ENCODE measurements at regions not wholly inside any gene's neighbourhood (a gene's known extent, or its start where the extent isn't known, plus 50 kb on each side); places are given as distances from the start of the nearest gene placed in this dataset.

GRCh38 chr9:135394699-135395645, 84.6 kb upstream of the PPP1R26 start:
- Mint-ChIP-seq H3K27ac (ENCODE audit: unreplicated experiment) (no peak overlapping the region), H3K9me3 (ENCODE audit: unreplicated experiment) (peaks cover 23% of the 10 kb centered on the region), H3K27me3 (ENCODE audit: insufficient read depth, unreplicated experiment) (no peaks in the 10 kb centered on the region), H3K36me3 (ENCODE audit: insufficient read depth, unreplicated experiment) (peaks cover 5% of the 10 kb centered on the region), H3K4me3 (ENCODE audit: unreplicated experiment) (no peak overlapping the region), H3K4me1 (ENCODE audit: low read depth, unreplicated experiment) (no peaks in the 10 kb centered on the region)
- Histone ChIP-seq H3K27me3 (replicated peaks; ENCODE audit: control insufficient read depth, insufficient read depth, low read length) (no peaks in the 10 kb centered on the region), H3K36me3 (ENCODE audit: control insufficient read depth, insufficient read depth, low read length) (no peaks in the 10 kb centered on the region), H3K4me3 (ENCODE audit: low read depth, low read length) (no peak overlapping the region), H3K9me3 (peaks cover 25% of the 10 kb centered on the region), H3K4me1 (no peaks in the 10 kb centered on the region)
- intact Hi-C loops (cut with micrococcal nuclease; ENCODE audit: unreplicated experiment), result no loop called here
- DNase-seq, result no peak
- CTCF ChIA-PET, result no interaction called here
- BruUV-seq (replicated peaks), result no TSS peak
- TF ChIP-seq, protein P1, sequence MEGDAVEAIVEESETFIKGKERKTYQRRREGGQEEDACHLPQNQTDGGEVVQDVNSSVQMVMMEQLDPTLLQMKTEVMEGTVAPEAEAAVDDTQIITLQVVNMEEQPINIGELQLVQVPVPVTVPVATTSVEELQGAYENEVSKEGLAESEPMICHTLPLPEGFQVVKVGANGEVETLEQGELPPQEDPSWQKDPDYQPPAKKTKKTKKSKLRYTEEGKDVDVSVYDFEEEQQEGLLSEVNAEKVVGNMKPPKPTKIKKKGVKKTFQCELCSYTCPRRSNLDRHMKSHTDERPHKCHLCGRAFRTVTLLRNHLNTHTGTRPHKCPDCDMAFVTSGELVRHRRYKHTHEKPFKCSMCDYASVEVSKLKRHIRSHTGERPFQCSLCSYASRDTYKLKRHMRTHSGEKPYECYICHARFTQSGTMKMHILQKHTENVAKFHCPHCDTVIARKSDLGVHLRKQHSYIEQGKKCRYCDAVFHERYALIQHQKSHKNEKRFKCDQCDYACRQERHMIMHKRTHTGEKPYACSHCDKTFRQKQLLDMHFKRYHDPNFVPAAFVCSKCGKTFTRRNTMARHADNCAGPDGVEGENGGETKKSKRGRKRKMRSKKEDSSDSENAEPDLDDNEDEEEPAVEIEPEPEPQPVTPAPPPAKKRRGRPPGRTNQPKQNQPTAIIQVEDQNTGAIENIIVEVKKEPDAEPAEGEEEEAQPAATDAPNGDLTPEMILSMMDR (IDR thresholded peaks at IDR 0.05; ENCODE audit: insufficient read depth in 1 of 2, low read depth in 1 of 2, low read length in 1 of 2, severe bottlenecking in 1 of 2, unreplicated experiment in 1 of 2), result no peak
- POLR2A ChIA-PET, result no interaction called here

DNA sequence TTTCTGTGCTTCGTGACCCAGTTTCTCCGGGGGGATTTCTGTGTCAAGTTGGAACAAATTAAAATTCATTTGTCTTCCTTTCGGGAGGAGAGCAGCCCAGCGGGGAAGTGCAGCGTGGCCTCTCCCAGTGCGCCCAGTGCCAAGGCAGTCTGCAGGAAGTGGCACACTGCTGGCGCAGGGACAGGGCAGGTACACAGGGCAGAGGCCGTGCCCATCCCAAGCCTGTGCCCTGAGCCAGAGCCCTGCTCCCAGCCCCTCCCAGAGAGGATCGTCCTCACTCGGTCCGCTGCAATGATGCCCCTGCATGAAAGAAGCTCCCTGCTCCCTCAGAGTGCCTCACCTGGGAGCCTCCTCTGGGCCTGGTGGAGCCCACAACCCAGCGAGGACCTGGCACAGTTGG, 82.4 kb upstream of the PPP1R26 start:
- Histone ChIP-seq H3K4me3 (ENCODE audit: low read depth, low read length) (no peak overlapping the region), H3K36me3 (ENCODE audit: control insufficient read depth, insufficient read depth, low read length) (no peaks in the 10 kb centered on the region), H3K27me3 (replicated peaks; ENCODE audit: control insufficient read depth, insufficient read depth, low read length) (no peaks in the 10 kb centered on the region), H3K9me3 (peaks cover 25% of the 10 kb centered on the region), H3K4me1 (no peaks in the 10 kb centered on the region)
- TF ChIP-seq, protein P1 (IDR thresholded peaks at IDR 0.05; ENCODE audit: insufficient read depth in 1 of 2, low read depth in 1 of 2, low read length in 1 of 2, severe bottlenecking in 1 of 2, unreplicated experiment in 1 of 2), result no peak
- ChIA-PET POLR2A (no interaction called here), CTCF (no interaction called here)
- H3K27me3 Mint-ChIP-seq (ENCODE audit: insufficient read depth, unreplicated experiment), result no peaks in the 10 kb centered on the region
- H3K4me1 Mint-ChIP-seq (ENCODE audit: low read depth, unreplicated experiment), result no peaks in the 10 kb centered on the region
- no peak overlapping the region for H3K27ac Mint-ChIP-seq (ENCODE audit: unreplicated experiment)
- H3K9me3 Mint-ChIP-seq (ENCODE audit: unreplicated experiment), result peaks cover 23% of the 10 kb centered on the region
- intact Hi-C loops (cut with micrococcal nuclease; ENCODE audit: unreplicated experiment), result no loop called here
- no peak for DNase-seq
- peaks cover 5% of the 10 kb centered on the region for H3K36me3 Mint-ChIP-seq (ENCODE audit: insufficient read depth, unreplicated experiment)
- no peak overlapping the region for H3K4me3 Mint-ChIP-seq (ENCODE audit: unreplicated experiment)
- no TSS peak for BruUV-seq (replicated peaks)

- ChIA-PET CTCF (no interaction called here), POLR2A (no interaction called here)
- H3K4me3 ChIP-seq (ENCODE audit: low read depth, low read length), result no peak overlapping the region
- DNase-seq, result no peak
- TF ChIP-seq, protein P1 (IDR thresholded peaks at IDR 0.05; ENCODE audit: insufficient read depth in 1 of 2, low read depth in 1 of 2, low read length in 1 of 2, severe bottlenecking in 1 of 2, unreplicated experiment in 1 of 2), result no peak
- Mint-ChIP-seq H3K27ac (ENCODE audit: unreplicated experiment) (no peak overlapping the region), H3K4me3 (ENCODE audit: unreplicated experiment) (no peak overlapping the region), H3K27me3 (ENCODE audit: insufficient read depth, unreplicated experiment) (peaks cover 3% of the 10 kb centered on the region), H3K36me3 (ENCODE audit: insufficient read depth, unreplicated experiment) (peaks cover 5% of the 10 kb centered on the region), H3K4me1 (ENCODE audit: low read depth, unreplicated experiment) (no peaks in the 10 kb centered on the region), H3K9me3 (ENCODE audit: unreplicated experiment) (peaks cover 23% of the 10 kb centered on the region)
- no TSS peak for BruUV-seq (replicated peaks)
- H3K4me1 ChIP-seq, result no peaks in the 10 kb centered on the region
- H3K36me3 ChIP-seq (ENCODE audit: control insufficient read depth, insufficient read depth, low read length), result no peaks in the 10 kb centered on the region
- no peaks in the 10 kb centered on the region for H3K27me3 ChIP-seq (replicated peaks; ENCODE audit: control insufficient read depth, insufficient read depth, low read length)
- intact Hi-C loops (cut with micrococcal nuclease; ENCODE audit: unreplicated experiment), result no loop called here
- peaks cover 25% of the 10 kb centered on the region for H3K9me3 ChIP-seq
Observed at GRCh38 chr9:135399000-135399649, 80.5 kb upstream of the PPP1R26 start.

All from Caco-2 (cell line).